ENCODE measurements at regions not wholly inside any gene's neighbourhood (a gene's known extent, or its start where the extent isn't known, plus 50 kb on each side); places are given as distances from the start of the nearest gene placed in this dataset.

- Mint-ChIP-seq H3K4me3 (no peak overlapping the region), H3K36me3 (ENCODE audit: low read depth) (no peaks in the 10 kb centered on the region), H3K27me3 (no peaks in the 10 kb centered on the region), H3K4me1 (no peaks in the 10 kb centered on the region), H3K27ac (no peak overlapping the region), H3K9me3 (no peaks in the 10 kb centered on the region)
- DNase-seq = no peak
- intact Hi-C loops (cut with micrococcal nuclease) = no loop called here
These were observed 53.9 kb upstream of the RBM15 start for GRCh38 chr1:110285316-110285715.

GRCh38 chr1:110286564-110286963 is 52.6 kb upstream of the RBM15 start:
- intact Hi-C loops (cut with micrococcal nuclease) = no loop called here
- H3K36me3 Mint-ChIP-seq (ENCODE audit: low read depth) = no peaks in the 10 kb centered on the region
- DNase-seq = no peak
- no peak overlapping the region for H3K27ac Mint-ChIP-seq
- no peaks in the 10 kb centered on the region for H3K27me3 Mint-ChIP-seq
- H3K4me1 Mint-ChIP-seq = no peaks in the 10 kb centered on the region
- no peak overlapping the region for H3K4me3 Mint-ChIP-seq
- no peaks in the 10 kb centered on the region for H3K9me3 Mint-ChIP-seq

GRCh38 chr1:110288111-110288510 is 51.1 kb upstream of the RBM15 start:
- intact Hi-C loops (cut with micrococcal nuclease) = no loop called here
- Mint-ChIP-seq H3K4me3 (no peak overlapping the region), H3K27me3 (peaks cover 2% of the 10 kb centered on the region), H3K4me1 (no peaks in the 10 kb centered on the region), H3K9me3 (no peaks in the 10 kb centered on the region), H3K27ac (no peak overlapping the region), H3K36me3 (ENCODE audit: low read depth) (no peaks in the 10 kb centered on the region)
- DNase-seq = no peak
